Upper lobe of left lung (tissue), 4 donors: ENCODE measurements at regions not wholly inside any gene's neighbourhood (a gene's known extent, or its start where the extent isn't known, plus 50 kb on each side); places are given as distances from the start of the nearest gene placed in this dataset.

Source experiments
- EP300 ChIP-seq, 4 donors: sonication (generic); formaldehyde crosslinking; IDR thresholded peaks; one replicate each; pipeline ENCODE4 v1.5.1; 2017; ENCODE audit warnings: antibody characterized with exemption in 4 of 4, control low read depth in 2 of 4
- POLR2A ChIP-seq, 4 donors: fragments of 450-650 bp; IDR thresholded peaks; one replicate each; pipeline ENCODE4 v1.5.1; 2016 to 2017; ENCODE audit warnings: antibody characterized with exemption in 4 of 4, mild to moderate bottlenecking in 2 of 4
- TF ChIP-seq, protein P1 (sequence below), 6 experiments: fragments of 450-650 bp in 4 of 6; fragments of 200-600 bp in 2 of 6; sonication (generic) in 2 of 6; IDR thresholded peaks; one replicate each; pipeline ENCODE4 v1.5.1; 2016 to 2019; ENCODE audit warnings: antibody characterized with exemption in 6 of 6

DNA sequence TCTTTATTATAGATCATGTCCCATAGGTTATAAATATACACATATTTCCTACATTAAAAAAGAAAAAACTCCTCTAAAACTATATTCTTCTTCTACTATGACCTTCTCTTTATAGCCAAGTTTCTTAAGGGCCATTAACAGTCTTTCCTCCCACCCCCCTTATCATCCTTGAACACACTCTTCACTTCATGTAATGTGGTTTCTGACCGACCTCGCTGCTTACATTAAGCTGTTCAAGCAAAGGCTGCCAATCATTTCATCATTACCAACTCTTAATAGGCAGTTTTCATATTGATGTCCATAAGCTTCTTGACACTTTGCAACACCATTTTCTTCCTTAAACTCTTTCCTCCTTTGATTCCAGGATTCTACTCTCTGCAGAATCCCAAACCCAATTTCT is 283.0 kb upstream of the PCSK5 start:
- TF ChIP-seq, protein P1, sequence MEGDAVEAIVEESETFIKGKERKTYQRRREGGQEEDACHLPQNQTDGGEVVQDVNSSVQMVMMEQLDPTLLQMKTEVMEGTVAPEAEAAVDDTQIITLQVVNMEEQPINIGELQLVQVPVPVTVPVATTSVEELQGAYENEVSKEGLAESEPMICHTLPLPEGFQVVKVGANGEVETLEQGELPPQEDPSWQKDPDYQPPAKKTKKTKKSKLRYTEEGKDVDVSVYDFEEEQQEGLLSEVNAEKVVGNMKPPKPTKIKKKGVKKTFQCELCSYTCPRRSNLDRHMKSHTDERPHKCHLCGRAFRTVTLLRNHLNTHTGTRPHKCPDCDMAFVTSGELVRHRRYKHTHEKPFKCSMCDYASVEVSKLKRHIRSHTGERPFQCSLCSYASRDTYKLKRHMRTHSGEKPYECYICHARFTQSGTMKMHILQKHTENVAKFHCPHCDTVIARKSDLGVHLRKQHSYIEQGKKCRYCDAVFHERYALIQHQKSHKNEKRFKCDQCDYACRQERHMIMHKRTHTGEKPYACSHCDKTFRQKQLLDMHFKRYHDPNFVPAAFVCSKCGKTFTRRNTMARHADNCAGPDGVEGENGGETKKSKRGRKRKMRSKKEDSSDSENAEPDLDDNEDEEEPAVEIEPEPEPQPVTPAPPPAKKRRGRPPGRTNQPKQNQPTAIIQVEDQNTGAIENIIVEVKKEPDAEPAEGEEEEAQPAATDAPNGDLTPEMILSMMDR (IDR thresholded peaks at IDR 0.05): no peak
- no peak for TF ChIP-seq POLR2A (IDR thresholded peaks at IDR 0.05)
- TF ChIP-seq EP300 (IDR thresholded peaks at IDR 0.05): no peak
